GM12873 (cell line): ENCODE measurements at regions not wholly inside any gene's neighbourhood (a gene's known extent, or its start where the extent isn't known, plus 50 kb on each side); places are given as distances from the start of the nearest gene placed in this dataset.

Experiments used
- CTCF ChIP-seq: IDR thresholded peaks from 2 replicates; pipeline ENCODE4 v1.5.1; 2012; ENCODE audit warnings: low read depth, mild to moderate bottlenecking, moderate library complexity, low read length, control low read depth; ENCODE audit not compliant: insufficient read depth; ENCODE audit errors: missing control alignments

- no peak for TF ChIP-seq CTCF
Observed at GRCh38 chr7:16347066-16347826, 74.1 kb downstream of the CRPPA start.

GRCh38 chr7:16345979-16346958 is 75.1 kb downstream of the CRPPA start:
- no peak for TF ChIP-seq CTCF

GRCh38 chr7:16344927-16345326 is 76.4 kb downstream of the CRPPA start:
- TF ChIP-seq CTCF, result no peak

- TF ChIP-seq CTCF, result no peak
Observed at GRCh38 chr7:16343612-16344011, 77.7 kb downstream of the CRPPA start.

- TF ChIP-seq CTCF, result no peak
Observed at GRCh38 chr7:16338065-16338464, 83.3 kb downstream of the CRPPA start.

GRCh38 chr7:16326106-16326505 is 95.2 kb downstream of the CRPPA start:
- no peak for TF ChIP-seq CTCF

- no peak for TF ChIP-seq CTCF
Observed at GRCh38 chr7:16323313-16323712, 98.0 kb downstream of the CRPPA start.
